ENCODE measurements at regions not wholly inside any gene's neighbourhood (a gene's known extent, or its start where the extent isn't known, plus 50 kb on each side); places are given as distances from the start of the nearest gene placed in this dataset.

- Histone ChIP-seq H3K4me3 (ENCODE audit: low read length in 2 of 2) (no peak overlapping the region), H3K36me3 (ENCODE audit: control insufficient read depth in 1 of 2, insufficient read depth in 2 of 2, low read length in 1 of 2) (no peaks in the 10 kb centered on the region), H3K9me3 (ENCODE audit: control insufficient read depth, low read length) (no peaks in the 10 kb centered on the region), H3K27ac (ENCODE audit: low read depth in 1 of 2, low read length in 2 of 2) (no peak overlapping the region), H3K27me3 (ENCODE audit: control insufficient read depth in 1 of 2, insufficient read depth in 2 of 2, low read length in 1 of 2) (no peaks in the 10 kb centered on the region), H3K4me1 (ENCODE audit: control insufficient read depth in 1 of 2, insufficient read depth in 2 of 2, low read length in 2 of 2) (no peaks in the 10 kb centered on the region)
- DNase-seq: no peak
- 71 to 83% methylated on average over 4 of the region's 4 CpGs for WGBS, 2 donors
- ATAC-seq (ENCODE audit: low FRiP score): no peak
- intact Hi-C loops (cut with DNase I): no loop called here
Observed at GRCh38 chr1:62995173-62995572, 211.2 kb downstream of the ATG4C start.

- Histone ChIP-seq H3K4me3 (ENCODE audit: low read length in 2 of 2) (no peak overlapping the region), H3K27me3 (ENCODE audit: control insufficient read depth in 1 of 2, insufficient read depth in 2 of 2, low read length in 1 of 2) (no peaks in the 10 kb centered on the region), H3K27ac (ENCODE audit: low read depth in 1 of 2, low read length in 2 of 2) (no peak overlapping the region), H3K36me3 (ENCODE audit: control insufficient read depth in 1 of 2, insufficient read depth in 2 of 2, low read length in 1 of 2) (no peaks in the 10 kb centered on the region), H3K4me1 (ENCODE audit: control insufficient read depth in 1 of 2, insufficient read depth in 2 of 2, low read length in 2 of 2) (no peaks in the 10 kb centered on the region), H3K9me3 (ENCODE audit: control insufficient read depth, low read length) (no peaks in the 10 kb centered on the region)
- intact Hi-C loops (cut with DNase I): no loop called here
- WGBS, 2 donors: 31 to 45% methylated on average over 5 of the region's 5 CpGs
- no peak for ATAC-seq (ENCODE audit: low FRiP score)
- DNase-seq: no peak
Observed at GRCh38 chr1:62997884-62998283, 214.0 kb downstream of the ATG4C start.

GRCh38 chr1:62998845-62999649 is 215.1 kb downstream of the ATG4C start:
- intact Hi-C loops (cut with DNase I): no loop called here

GRCh38 chr1:63000508-63000907 is 216.6 kb downstream of the ATG4C start:
- no peak overlapping the region for H3K4me3 ChIP-seq (ENCODE audit: low read length in 2 of 2)
- H3K36me3 ChIP-seq (ENCODE audit: control insufficient read depth in 1 of 2, insufficient read depth in 2 of 2, low read length in 1 of 2): no peaks in the 10 kb centered on the region
- no peaks in the 10 kb centered on the region for H3K27me3 ChIP-seq (ENCODE audit: control insufficient read depth in 1 of 2, insufficient read depth in 2 of 2, low read length in 1 of 2)
- H3K4me1 ChIP-seq (ENCODE audit: control insufficient read depth in 1 of 2, insufficient read depth in 2 of 2, low read length in 2 of 2): no peaks in the 10 kb centered on the region
- no peak overlapping the region for H3K27ac ChIP-seq (ENCODE audit: low read depth in 1 of 2, low read length in 2 of 2)
- ATAC-seq (ENCODE audit: low FRiP score) (no peak), DNase-seq (no peak)
- no peaks in the 10 kb centered on the region for H3K9me3 ChIP-seq (ENCODE audit: control insufficient read depth, low read length)
- WGBS, 2 donors: 21 to 22% methylated on average over 10 of the region's 10 CpGs
- intact Hi-C loops (cut with DNase I): no loop called here

More at GRCh38 chr1:62998845-62999649, 215.1 kb downstream of the ATG4C start:
- 74 to 79% methylated on average over 10 of the region's 10 CpGs for WGBS, 2 donors
- no peak overlapping the region for H3K27ac ChIP-seq (ENCODE audit: low read depth in 1 of 2, low read length in 2 of 2)
- H3K9me3 ChIP-seq (ENCODE audit: control insufficient read depth, low read length): no peaks in the 10 kb centered on the region
- no peaks in the 10 kb centered on the region for H3K36me3 ChIP-seq (ENCODE audit: control insufficient read depth in 1 of 2, insufficient read depth in 2 of 2, low read length in 1 of 2)
- H3K4me3 ChIP-seq (ENCODE audit: low read length in 2 of 2): no peak overlapping the region
- no peaks in the 10 kb centered on the region for H3K4me1 ChIP-seq (ENCODE audit: control insufficient read depth in 1 of 2, insufficient read depth in 2 of 2, low read length in 2 of 2)
- ATAC-seq (ENCODE audit: low FRiP score) (no peak), DNase-seq (no peak)
- no peaks in the 10 kb centered on the region for H3K27me3 ChIP-seq (ENCODE audit: control insufficient read depth in 1 of 2, insufficient read depth in 2 of 2, low read length in 1 of 2)

GRCh38 chr1:63004868-63005267 is 220.9 kb downstream of the ATG4C start:
- ATAC-seq (ENCODE audit: low FRiP score): no peak
- 71 to 75% methylated on average over 1 of the region's 1 CpG for whole genome bisulfite sequencing, 2 donors
- intact Hi-C loops (cut with DNase I): no loop called here

GRCh38 chr1:63005812-63006211 is 221.9 kb downstream of the ATG4C start:
- no peak overlapping the region for H3K27ac ChIP-seq (ENCODE audit: low read depth in 1 of 2, low read length in 2 of 2)
- DNase-seq: no peak

More at GRCh38 chr1:63004868-63005267, 220.9 kb downstream of the ATG4C start:
- H3K27me3 ChIP-seq (ENCODE audit: control insufficient read depth in 1 of 2, insufficient read depth in 2 of 2, low read length in 1 of 2): no peaks in the 10 kb centered on the region
- DNase-seq: no peak
- no peaks in the 10 kb centered on the region for H3K4me1 ChIP-seq (ENCODE audit: control insufficient read depth in 1 of 2, insufficient read depth in 2 of 2, low read length in 2 of 2)
- H3K36me3 ChIP-seq (ENCODE audit: control insufficient read depth in 1 of 2, insufficient read depth in 2 of 2, low read length in 1 of 2): no peaks in the 10 kb centered on the region
- H3K4me3 ChIP-seq (ENCODE audit: low read length in 2 of 2): no peak overlapping the region
- no peaks in the 10 kb centered on the region for H3K9me3 ChIP-seq (ENCODE audit: control insufficient read depth, low read length)
- H3K27ac ChIP-seq (ENCODE audit: low read depth in 1 of 2, low read length in 2 of 2): no peak overlapping the region

GRCh38 chr1:63009421-63009820 is 225.5 kb downstream of the ATG4C start:
- Histone ChIP-seq H3K9me3 (ENCODE audit: control insufficient read depth, low read length) (no peaks in the 10 kb centered on the region), H3K36me3 (ENCODE audit: control insufficient read depth in 1 of 2, insufficient read depth in 2 of 2, low read length in 1 of 2) (no peaks in the 10 kb centered on the region), H3K27ac (ENCODE audit: low read depth in 1 of 2, low read length in 2 of 2) (no peak overlapping the region), H3K27me3 (ENCODE audit: control insufficient read depth in 1 of 2, insufficient read depth in 2 of 2, low read length in 1 of 2) (no peaks in the 10 kb centered on the region), H3K4me3 (ENCODE audit: low read length in 2 of 2) (no peak overlapping the region), H3K4me1 (ENCODE audit: control insufficient read depth in 1 of 2, insufficient read depth in 2 of 2, low read length in 2 of 2) (no peaks in the 10 kb centered on the region)
- ATAC-seq (ENCODE audit: low FRiP score) (no peak), DNase-seq (no peak)
- intact Hi-C loops (cut with DNase I): no loop called here
- 69 to 74% methylated on average over 3 of the region's 3 CpGs for WGBS, 2 donors

More at GRCh38 chr1:63005812-63006211, 221.9 kb downstream of the ATG4C start:
- intact Hi-C loops (cut with DNase I): no loop called here
- H3K27me3 ChIP-seq (ENCODE audit: control insufficient read depth in 1 of 2, insufficient read depth in 2 of 2, low read length in 1 of 2): no peaks in the 10 kb centered on the region
- no peak overlapping the region for H3K4me3 ChIP-seq (ENCODE audit: low read length in 2 of 2)
- H3K4me1 ChIP-seq (ENCODE audit: control insufficient read depth in 1 of 2, insufficient read depth in 2 of 2, low read length in 2 of 2): no peaks in the 10 kb centered on the region
- no peak for ATAC-seq (ENCODE audit: low FRiP score)
- H3K9me3 ChIP-seq (ENCODE audit: control insufficient read depth, low read length): no peaks in the 10 kb centered on the region
- WGBS, 2 donors: 85 to 89% methylated on average over 3 of the region's 3 CpGs
- H3K36me3 ChIP-seq (ENCODE audit: control insufficient read depth in 1 of 2, insufficient read depth in 2 of 2, low read length in 1 of 2): no peaks in the 10 kb centered on the region

GRCh38 chr1:63010913-63011660 is 227.2 kb downstream of the ATG4C start:
- DNase-seq (no peak), ATAC-seq (ENCODE audit: low FRiP score) (no peak)
- no peaks in the 10 kb centered on the region for H3K27me3 ChIP-seq (ENCODE audit: control insufficient read depth in 1 of 2, insufficient read depth in 2 of 2, low read length in 1 of 2)
- no peaks in the 10 kb centered on the region for H3K4me1 ChIP-seq (ENCODE audit: control insufficient read depth in 1 of 2, insufficient read depth in 2 of 2, low read length in 2 of 2)
- H3K27ac ChIP-seq (ENCODE audit: low read depth in 1 of 2, low read length in 2 of 2): no peak overlapping the region
- no peaks in the 10 kb centered on the region for H3K9me3 ChIP-seq (ENCODE audit: control insufficient read depth, low read length)
- intact Hi-C loops (cut with DNase I): no loop called here
- WGBS, 2 donors: 36 to 41% methylated on average over 8 of the region's 8 CpGs
- no peaks in the 10 kb centered on the region for H3K36me3 ChIP-seq (ENCODE audit: control insufficient read depth in 1 of 2, insufficient read depth in 2 of 2, low read length in 1 of 2)
- no peak overlapping the region for H3K4me3 ChIP-seq (ENCODE audit: low read length in 2 of 2)

GRCh38 chr1:63012339-63012738 is 228.4 kb downstream of the ATG4C start:
- H3K36me3 ChIP-seq (ENCODE audit: control insufficient read depth in 1 of 2, insufficient read depth in 2 of 2, low read length in 1 of 2): no peaks in the 10 kb centered on the region
- ATAC-seq (ENCODE audit: low FRiP score): no peak
- no peak overlapping the region for H3K4me3 ChIP-seq (ENCODE audit: low read length in 2 of 2)
- H3K27ac ChIP-seq (ENCODE audit: low read depth in 1 of 2, low read length in 2 of 2): no peak overlapping the region
- H3K4me1 ChIP-seq (ENCODE audit: control insufficient read depth in 1 of 2, insufficient read depth in 2 of 2, low read length in 2 of 2): no peaks in the 10 kb centered on the region
- 36 to 43% methylated on average over 6 of the region's 6 CpGs for WGBS, 2 donors
- intact Hi-C loops (cut with DNase I): no loop called here
- no peaks in the 10 kb centered on the region for H3K9me3 ChIP-seq (ENCODE audit: control insufficient read depth, low read length)
- H3K27me3 ChIP-seq (ENCODE audit: control insufficient read depth in 1 of 2, insufficient read depth in 2 of 2, low read length in 1 of 2): no peaks in the 10 kb centered on the region
- DNase-seq: no peak
